AG04450 (cell line): ENCODE measurements at regions not wholly inside any gene's neighbourhood (a gene's known extent, or its start where the extent isn't known, plus 50 kb on each side); places are given as distances from the start of the nearest gene placed in this dataset.

Experiments
- CTCF ChIA-PET: fragments of 300-600, 350-600 bp; formaldehyde crosslinking; extraction: SDS; loops from one replicate; lab custom pipeline; 2022; ENCODE audit warnings: antibody characterized with exemption, inconsistent platforms; lab: Charles Lee
- POLR2A ChIA-PET: fragments of 350-600 bp; formaldehyde crosslinking; extraction: SDS; loops from one replicate; lab custom pipeline; 2021; ENCODE audit warnings: antibody characterized with exemption, inconsistent platforms; lab: Yijun Ruan, JAX
- DNase-seq: peaks from one replicate; pipeline ENCODE4 v3.0.0-alpha.2; 2011; ENCODE audit warnings: low read depth, low spot score
- H3K27ac ChIP-seq: one replicate; pipeline ENCODE4 v1.5.1; 2012; ENCODE audit warnings: low read depth, low read length, control low read depth
- H3K27me3 ChIP-seq: one replicate; pipeline ENCODE4 v1.6.0; 2012; ENCODE audit warnings: low read length; ENCODE audit not compliant: control insufficient read depth, insufficient read depth
- H3K4me3 ChIP-seq: 2 replicates; pipeline ENCODE4 v1.5.1; 2011; ENCODE audit warnings: mild to moderate bottlenecking, low read depth, low read length, control low read depth
- H3K9me3 ChIP-seq: 2 replicates; pipeline ENCODE4 v1.5.1; 2012; ENCODE audit warnings: low read length; ENCODE audit not compliant: control insufficient read depth, insufficient read depth
- TF ChIP-seq, protein P1 (sequence below): IDR thresholded peaks from 2 replicates; pipeline ENCODE4 v1.5.1; 2011; ENCODE audit warnings: low read depth, low read length, control low read depth, inconsistent platforms

DNA sequence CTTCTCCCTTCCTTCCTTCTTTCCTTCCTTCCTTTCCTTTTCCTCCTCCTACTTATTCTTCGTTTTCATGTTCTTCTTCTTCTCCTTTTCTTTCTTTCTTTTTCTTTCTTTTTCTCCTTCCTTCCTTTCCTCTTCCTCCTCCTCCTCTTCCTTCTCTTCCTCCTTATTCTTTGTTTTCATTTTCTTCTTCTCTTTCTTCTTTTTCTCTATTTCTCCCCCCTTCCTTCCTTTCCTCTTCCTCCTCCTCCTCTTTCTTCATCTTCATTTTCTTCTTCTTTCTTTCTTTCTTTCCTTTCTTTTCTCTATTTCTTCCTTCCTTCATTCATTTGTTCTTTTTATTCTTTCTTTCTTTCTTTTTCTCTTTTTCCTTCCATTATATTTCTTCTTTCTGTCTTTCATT, 671.6 kb downstream of the IQCM start:
- H3K9me3 ChIP-seq, result no peaks in the 10 kb centered on the region
- ChIA-PET CTCF (no interaction called here), POLR2A (no interaction called here)
- no peak overlapping the region for H3K27ac ChIP-seq
- H3K27me3 ChIP-seq, result no peaks in the 10 kb centered on the region
- H3K4me3 ChIP-seq, result no peak overlapping the region
- TF ChIP-seq, protein P1, sequence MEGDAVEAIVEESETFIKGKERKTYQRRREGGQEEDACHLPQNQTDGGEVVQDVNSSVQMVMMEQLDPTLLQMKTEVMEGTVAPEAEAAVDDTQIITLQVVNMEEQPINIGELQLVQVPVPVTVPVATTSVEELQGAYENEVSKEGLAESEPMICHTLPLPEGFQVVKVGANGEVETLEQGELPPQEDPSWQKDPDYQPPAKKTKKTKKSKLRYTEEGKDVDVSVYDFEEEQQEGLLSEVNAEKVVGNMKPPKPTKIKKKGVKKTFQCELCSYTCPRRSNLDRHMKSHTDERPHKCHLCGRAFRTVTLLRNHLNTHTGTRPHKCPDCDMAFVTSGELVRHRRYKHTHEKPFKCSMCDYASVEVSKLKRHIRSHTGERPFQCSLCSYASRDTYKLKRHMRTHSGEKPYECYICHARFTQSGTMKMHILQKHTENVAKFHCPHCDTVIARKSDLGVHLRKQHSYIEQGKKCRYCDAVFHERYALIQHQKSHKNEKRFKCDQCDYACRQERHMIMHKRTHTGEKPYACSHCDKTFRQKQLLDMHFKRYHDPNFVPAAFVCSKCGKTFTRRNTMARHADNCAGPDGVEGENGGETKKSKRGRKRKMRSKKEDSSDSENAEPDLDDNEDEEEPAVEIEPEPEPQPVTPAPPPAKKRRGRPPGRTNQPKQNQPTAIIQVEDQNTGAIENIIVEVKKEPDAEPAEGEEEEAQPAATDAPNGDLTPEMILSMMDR, result no peak
- DNase-seq, result no peak

DNA sequence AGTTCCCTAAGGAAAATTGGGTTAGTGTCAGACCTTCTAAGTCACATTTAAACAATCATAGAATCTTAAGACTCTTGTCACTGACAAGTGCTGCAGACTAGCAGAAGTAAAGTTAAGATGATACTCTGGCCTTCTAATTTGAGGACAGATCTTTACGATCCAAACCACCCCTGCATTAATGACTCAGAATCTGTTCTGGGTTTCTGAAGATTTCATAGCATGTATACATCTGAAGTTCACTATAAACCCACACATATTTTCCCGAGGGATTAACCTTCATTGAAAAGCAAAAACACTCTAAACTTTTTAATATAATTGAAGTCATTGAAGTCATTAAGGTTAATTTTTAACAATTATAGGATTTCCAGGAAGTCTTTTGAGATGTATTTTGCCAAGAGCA, 674.3 kb downstream of the IQCM start:
- DNase-seq, result no peak
- ChIA-PET POLR2A (no interaction called here), CTCF (no interaction called here)
- TF ChIP-seq, protein P1, result no peak
- Histone ChIP-seq H3K9me3 (no peaks in the 10 kb centered on the region), H3K27ac (no peak overlapping the region), H3K4me3 (no peak overlapping the region), H3K27me3 (no peaks in the 10 kb centered on the region)

GRCh38 chr4:149140841-149141240, 674.8 kb downstream of the IQCM start:
- Histone ChIP-seq H3K27ac (no peak overlapping the region), H3K27me3 (no peaks in the 10 kb centered on the region), H3K4me3 (no peak overlapping the region), H3K9me3 (no peaks in the 10 kb centered on the region)
- ChIA-PET POLR2A (no interaction called here), CTCF (no interaction called here)
- no peak for DNase-seq
- TF ChIP-seq, protein P1, result no peak

- CTCF ChIA-PET, result interaction anchor here (1.3 kb wide), 1 partner anchor 15 kb away, joined by 3 read pairs; no protein-coding TSS in a partner anchor
- TF ChIP-seq, protein P1, result no peak
- Histone ChIP-seq H3K4me3 (no peak overlapping the region), H3K9me3 (no peaks in the 10 kb centered on the region; the same call in 1 of the 2 replicates), H3K27ac (no peak overlapping the region), H3K27me3 (no peaks in the 10 kb centered on the region)
- no peak for DNase-seq
- POLR2A ChIA-PET, result no interaction called here
Measured at GRCh38 chr4:149136951-149137620, 678.6 kb downstream of the IQCM start.

DNA sequence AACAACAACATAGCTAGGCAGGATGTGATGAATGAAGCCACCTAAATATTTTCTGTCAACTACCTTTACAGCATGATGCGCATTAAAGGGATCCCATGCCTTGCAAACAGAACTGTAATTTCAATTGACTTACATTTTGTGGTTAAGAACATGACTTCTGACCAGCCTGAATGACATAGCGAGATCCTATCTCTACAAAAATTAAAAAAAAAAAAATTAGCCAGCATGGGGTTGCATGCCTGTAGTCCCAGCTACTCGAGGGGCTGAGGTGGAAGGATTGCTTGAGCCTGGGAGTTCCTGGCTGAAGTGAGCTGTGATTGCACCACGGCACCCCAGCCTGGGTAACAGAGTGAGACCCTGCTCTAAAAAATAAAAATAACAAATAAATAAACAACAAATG, 680.6 kb downstream of the IQCM start:
- ChIA-PET POLR2A (no interaction called here), CTCF (no interaction called here)
- no peaks in the 10 kb centered on the region; the same call in 1 of the 2 replicates for H3K9me3 ChIP-seq
- TF ChIP-seq, protein P1, result no peak
- DNase-seq, result no peak
- H3K4me3 ChIP-seq, result no peak overlapping the region
- H3K27ac ChIP-seq, result no peak overlapping the region
- no peaks in the 10 kb centered on the region for H3K27me3 ChIP-seq
